ENCODE measurements at regions not wholly inside any gene's neighbourhood (a gene's known extent, or its start where the extent isn't known, plus 50 kb on each side); places are given as distances from the start of the nearest gene placed in this dataset.

DNA sequence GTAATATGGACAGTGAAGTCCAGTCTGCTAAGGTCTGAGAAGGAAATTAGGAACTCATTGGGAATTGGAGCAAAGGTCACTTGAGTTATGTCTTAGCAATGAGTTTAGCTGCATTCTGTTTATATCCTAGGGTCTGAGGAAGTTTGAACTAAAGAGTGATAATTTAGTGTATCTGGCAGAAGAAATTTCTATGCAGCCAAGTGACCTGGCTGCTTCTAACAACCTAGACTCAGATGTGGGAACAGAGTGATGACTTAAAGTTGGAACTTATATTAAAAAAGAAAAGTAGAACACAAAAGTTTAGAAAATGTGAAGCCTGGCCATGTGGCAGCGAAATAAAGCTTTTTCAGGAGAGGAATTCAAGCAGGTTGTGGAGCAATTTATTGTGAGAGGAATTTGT lies 106.2 kb downstream of the PRDM9 start:
- H3K27me3 ChIP-seq (ENCODE audit: insufficient read depth, low read length, poor library complexity, severe bottlenecking) = no peaks in the 10 kb centered on the region
- H3K9me3 ChIP-seq (ENCODE audit: insufficient read depth, low read depth, low read length) = no peaks in the 10 kb centered on the region
- no peaks in the 10 kb centered on the region for H4K20me1 ChIP-seq (ENCODE audit: insufficient read depth, low read length, poor library complexity, severe bottlenecking)
- no peak overlapping the region for H3K9ac ChIP-seq (ENCODE audit: low read depth, low read length, poor library complexity, severe bottlenecking)
- no peak for TF ChIP-seq EZH2phosphoT487 (IDR thresholded peaks at IDR 0.05; ENCODE audit: borderline replicate concordance)
- TF ChIP-seq, protein P1, sequence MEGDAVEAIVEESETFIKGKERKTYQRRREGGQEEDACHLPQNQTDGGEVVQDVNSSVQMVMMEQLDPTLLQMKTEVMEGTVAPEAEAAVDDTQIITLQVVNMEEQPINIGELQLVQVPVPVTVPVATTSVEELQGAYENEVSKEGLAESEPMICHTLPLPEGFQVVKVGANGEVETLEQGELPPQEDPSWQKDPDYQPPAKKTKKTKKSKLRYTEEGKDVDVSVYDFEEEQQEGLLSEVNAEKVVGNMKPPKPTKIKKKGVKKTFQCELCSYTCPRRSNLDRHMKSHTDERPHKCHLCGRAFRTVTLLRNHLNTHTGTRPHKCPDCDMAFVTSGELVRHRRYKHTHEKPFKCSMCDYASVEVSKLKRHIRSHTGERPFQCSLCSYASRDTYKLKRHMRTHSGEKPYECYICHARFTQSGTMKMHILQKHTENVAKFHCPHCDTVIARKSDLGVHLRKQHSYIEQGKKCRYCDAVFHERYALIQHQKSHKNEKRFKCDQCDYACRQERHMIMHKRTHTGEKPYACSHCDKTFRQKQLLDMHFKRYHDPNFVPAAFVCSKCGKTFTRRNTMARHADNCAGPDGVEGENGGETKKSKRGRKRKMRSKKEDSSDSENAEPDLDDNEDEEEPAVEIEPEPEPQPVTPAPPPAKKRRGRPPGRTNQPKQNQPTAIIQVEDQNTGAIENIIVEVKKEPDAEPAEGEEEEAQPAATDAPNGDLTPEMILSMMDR (conservative IDR thresholded peaks at IDR 0.05; ENCODE audit: low read length) = no peak
- no peaks in the 10 kb centered on the region for H3K4me1 ChIP-seq (ENCODE audit: insufficient read depth, low read length, poor library complexity, severe bottlenecking)
- no peak overlapping the region for H2AFZ ChIP-seq (ENCODE audit: low read length)
- H3K4me2 ChIP-seq (ENCODE audit: low read depth, low read length, poor library complexity, severe bottlenecking) = no peak overlapping the region
- no peaks in the 10 kb centered on the region for H3K79me2 ChIP-seq (ENCODE audit: insufficient read depth, low read length)
- H3K4me3 ChIP-seq (ENCODE audit: low read length, poor library complexity, severe bottlenecking) = no peak overlapping the region
- H3K9me2 ChIP-seq (replicated peaks; ENCODE audit: low read depth, low read length) = no peaks in the 10 kb centered on the region
- H3K36me3 ChIP-seq (ENCODE audit: insufficient read depth, low read length) = no peaks in the 10 kb centered on the region
- no peaks in the 10 kb centered on the region for H3F3A ChIP-seq (ENCODE audit: low read depth)

DNA sequence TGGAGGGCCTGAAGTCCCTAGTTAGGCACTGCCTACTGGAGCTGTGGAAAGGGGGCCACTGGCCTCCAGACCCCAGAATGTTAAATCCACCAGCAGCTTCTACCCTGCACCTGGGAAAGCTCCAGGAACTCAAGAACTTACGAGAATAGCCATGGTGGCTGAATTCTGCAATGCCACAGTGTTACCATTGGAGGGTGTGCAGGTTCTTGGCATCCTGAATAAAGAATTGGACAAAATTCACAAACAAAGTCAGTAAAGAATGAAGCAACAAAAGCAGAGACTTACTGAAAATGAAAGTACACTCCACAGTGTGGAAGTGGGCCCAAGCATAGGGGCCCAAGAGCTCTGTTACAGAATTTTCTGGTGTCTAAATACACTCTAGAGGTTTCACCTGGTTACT lies 107.0 kb downstream of the PRDM9 start:
- no peaks in the 10 kb centered on the region for H3K79me2 ChIP-seq (ENCODE audit: insufficient read depth, low read length)
- H3K4me2 ChIP-seq (ENCODE audit: low read depth, low read length, poor library complexity, severe bottlenecking) = no peak overlapping the region
- H3K27me3 ChIP-seq (ENCODE audit: insufficient read depth, low read length, poor library complexity, severe bottlenecking) = no peaks in the 10 kb centered on the region
- H3K4me3 ChIP-seq (ENCODE audit: low read length, poor library complexity, severe bottlenecking) = no peak overlapping the region
- no peaks in the 10 kb centered on the region for H3K9me2 ChIP-seq (replicated peaks; ENCODE audit: low read depth, low read length)
- no peaks in the 10 kb centered on the region for H3K36me3 ChIP-seq (ENCODE audit: insufficient read depth, low read length)
- no peak overlapping the region for H3K9ac ChIP-seq (ENCODE audit: low read depth, low read length, poor library complexity, severe bottlenecking)
- no peaks in the 10 kb centered on the region for H4K20me1 ChIP-seq (ENCODE audit: insufficient read depth, low read length, poor library complexity, severe bottlenecking)
- H3K9me3 ChIP-seq (ENCODE audit: insufficient read depth, low read depth, low read length) = no peaks in the 10 kb centered on the region
- no peaks in the 10 kb centered on the region for H3K4me1 ChIP-seq (ENCODE audit: insufficient read depth, low read length, poor library complexity, severe bottlenecking)
- TF ChIP-seq, protein P1 (conservative IDR thresholded peaks at IDR 0.05; ENCODE audit: low read length) = no peak
- TF ChIP-seq EZH2phosphoT487 (IDR thresholded peaks at IDR 0.05; ENCODE audit: borderline replicate concordance) = no peak
- H2AFZ ChIP-seq (ENCODE audit: low read length) = no peak overlapping the region
- no peaks in the 10 kb centered on the region for H3F3A ChIP-seq (ENCODE audit: low read depth)

DNA sequence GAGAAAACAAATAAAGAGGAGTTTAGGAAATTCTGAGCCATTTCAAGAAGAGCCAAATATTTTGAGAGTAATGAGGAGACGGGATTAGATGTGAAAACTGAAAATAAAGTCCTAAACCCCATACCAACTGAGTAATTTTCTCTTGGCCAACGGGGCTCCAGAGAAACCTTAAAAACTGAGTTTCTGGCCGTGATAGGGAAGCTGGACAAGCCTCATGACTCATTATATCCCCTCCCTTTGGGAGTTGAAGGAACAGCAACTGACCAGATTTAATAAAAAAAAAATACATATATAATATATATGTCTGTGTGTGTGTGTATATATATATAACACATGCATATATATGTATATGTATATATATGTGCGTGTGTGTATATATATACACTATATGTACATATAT lies 119.6 kb downstream of the PRDM9 start:
- Histone ChIP-seq H3K4me3 (ENCODE audit: low read length, poor library complexity, severe bottlenecking) (no peak overlapping the region), H3K9me3 (ENCODE audit: insufficient read depth, low read depth, low read length) (no peaks in the 10 kb centered on the region), H3K9me2 (replicated peaks; ENCODE audit: low read depth, low read length) (no peaks in the 10 kb centered on the region), H3K4me1 (ENCODE audit: insufficient read depth, low read length, poor library complexity, severe bottlenecking) (no peaks in the 10 kb centered on the region), H3K4me2 (ENCODE audit: low read depth, low read length, poor library complexity, severe bottlenecking) (no peak overlapping the region), H2AFZ (ENCODE audit: low read length) (no peak overlapping the region), H3F3A (ENCODE audit: low read depth) (no peaks in the 10 kb centered on the region), H3K9ac (ENCODE audit: low read depth, low read length, poor library complexity, severe bottlenecking) (no peak overlapping the region), H3K36me3 (ENCODE audit: insufficient read depth, low read length) (no peaks in the 10 kb centered on the region), H3K27me3 (ENCODE audit: insufficient read depth, low read length, poor library complexity, severe bottlenecking) (no peaks in the 10 kb centered on the region), H3K79me2 (ENCODE audit: insufficient read depth, low read length) (no peaks in the 10 kb centered on the region), H4K20me1 (ENCODE audit: insufficient read depth, low read length, poor library complexity, severe bottlenecking) (no peaks in the 10 kb centered on the region)
- TF ChIP-seq, protein P1 (conservative IDR thresholded peaks at IDR 0.05; ENCODE audit: low read length) = no peak
- no peak for TF ChIP-seq EZH2phosphoT487 (IDR thresholded peaks at IDR 0.05; ENCODE audit: borderline replicate concordance)

All from Loucy (cell line).